Transverse colon (tissue), 3 donors: ENCODE measurements at regions not wholly inside any gene's neighbourhood (a gene's known extent, or its start where the extent isn't known, plus 50 kb on each side); places are given as distances from the start of the nearest gene placed in this dataset.

Experiments
- CTCF ChIP-seq, 5 experiments: fragments of 200-600 bp in 3 of 5; fragments of 450-650 bp in 2 of 5; sonication (generic) in 3 of 5; IDR thresholded peaks; 1 replicate in 2 of 5; 2 replicates in 3 of 5; pipeline ENCODE4 v1.5.1; 2016 to 2017; ENCODE audit warnings: antibody characterized with exemption in 5 of 5, inconsistent platforms in 3 of 5, mild to moderate bottlenecking in 2 of 5, moderate library complexity in 1 of 5
- EP300 ChIP-seq: sonication (generic); formaldehyde crosslinking; IDR thresholded peaks from one replicate; pipeline ENCODE4 v1.6.1; 2017; ENCODE audit warnings: antibody characterized with exemption, low read depth
- POLR2A ChIP-seq: fragments of 450-650 bp; IDR thresholded peaks from one replicate; pipeline ENCODE4 v1.6.1; 2016; ENCODE audit warnings: antibody characterized with exemption, mild to moderate bottlenecking, moderate library complexity

GRCh38 chr9:25936031-25936430 is 257.8 kb upstream of the TUSC1 start:
- TF ChIP-seq POLR2A (no peak), CTCF (IDR thresholded peaks at IDR 0.05) (no peak), EP300 (no peak)
